CD4-positive, alpha-beta T cell (primary cell): ENCODE measurements at regions not wholly inside any gene's neighbourhood (a gene's known extent, or its start where the extent isn't known, plus 50 kb on each side); places are given as distances from the start of the nearest gene placed in this dataset.

Source experiments
- ATAC-seq: fragments of 200-7000 bp; cut with Tn5 transposase; one replicate; pipeline ENCODE4 v1.10.0; 2022; ENCODE audit warnings: mild to moderate bottlenecking; ENCODE audit not compliant: poor library complexity
- CTCF ChIA-PET: fragments of 350-600 bp; sonication (Branson Sonifier 250); formaldehyde crosslinking; loops from one replicate; lab custom pipeline; 2021; ENCODE audit warnings: antibody characterized with exemption, inconsistent platforms; lab: Charles Lee
- POLR2A ChIA-PET: fragments of 350-600 bp; sonication (Branson Sonifier 250); formaldehyde crosslinking; loops from one replicate; lab custom pipeline; 2021; ENCODE audit warnings: antibody characterized with exemption, inconsistent platforms; lab: Charles Lee
- DNase-seq, 14 experiments: peaks; one replicate each; pipeline ENCODE4 v3.0.0-alpha.2; 2013 to 2020; ENCODE audit warnings: mixed read lengths in 2 of 14
- H3K27ac ChIP-seq, 2 donors: one replicate each; pipeline versions ENCODE4 v1.5.1 to v1.7.0; 2013; ENCODE audit warnings: low read length in 2 of 2, low read depth in 1 of 2, mild to moderate bottlenecking in 1 of 2
- H3K27me3 ChIP-seq, 2 experiments: 1 replicate in 1 of 2; 2 replicates in 1 of 2; pipeline versions ENCODE4 v1.6.1 to v1.7.0; 2013; ENCODE audit warnings: low read length in 2 of 2, control low read depth in 1 of 2, mild to moderate bottlenecking in 1 of 2, moderate library complexity in 1 of 2; ENCODE audit not compliant: insufficient read depth in 2 of 2, control insufficient read depth in 1 of 2
- H3K36me3 ChIP-seq: one replicate; pipeline ENCODE4 v1.6.1; 2013; ENCODE audit warnings: low read length, control low read depth; ENCODE audit not compliant: insufficient read depth
- H3K4me1 ChIP-seq: one replicate; pipeline ENCODE4 v1.6.1; 2013; ENCODE audit warnings: low read length, control low read depth; ENCODE audit not compliant: insufficient read depth
- H3K4me3 ChIP-seq: one replicate; pipeline ENCODE4 v1.5.1; 2013; ENCODE audit warnings: mild to moderate bottlenecking, low read length, moderate library complexity
- H3K9me3 ChIP-seq, 2 experiments: 1 replicate in 1 of 2; 2 replicates in 1 of 2; pipeline versions ENCODE4 v1.6.1 to v1.7.0; 2013; ENCODE audit warnings: low read length in 2 of 2, mild to moderate bottlenecking in 2 of 2, control low read depth in 1 of 2, moderate library complexity in 1 of 2; ENCODE audit not compliant: control insufficient read depth in 1 of 2, insufficient read depth in 1 of 2
- H3K27ac Mint-ChIP-seq: one replicate; pipeline ENCODE4 v1.8.0; 2020; ENCODE audit warnings: mixed read lengths
- H3K27me3 Mint-ChIP-seq: one replicate; pipeline ENCODE4 v1.8.0; 2021; ENCODE audit warnings: mixed read lengths
- H3K36me3 Mint-ChIP-seq: one replicate; pipeline ENCODE4 v1.8.0; 2021; ENCODE audit warnings: low read depth, mixed read lengths
- H3K4me1 Mint-ChIP-seq: one replicate; pipeline ENCODE4 v1.8.0; 2021; ENCODE audit warnings: low read depth, mixed read lengths
- H3K4me3 Mint-ChIP-seq: one replicate; pipeline ENCODE4 v1.8.0; 2020; ENCODE audit warnings: mild to moderate bottlenecking, mixed read lengths
- H3K9me3 Mint-ChIP-seq: one replicate; pipeline ENCODE4 v1.8.0; 2020; ENCODE audit warnings: mixed read lengths
- CTCF ChIP-seq: fragments of 200-600 bp; IDR thresholded peaks from one replicate; pipeline ENCODE4 v1.8.0; 2022; ENCODE audit warnings: antibody characterized with exemption, mild to moderate bottlenecking
- intact Hi-C, 2 experiments: fragments of 100-400 bp; cut with DNase I in 1 of 2; cut with micrococcal nuclease in 1 of 2; formaldehyde crosslinking; loops; one replicate each; pipeline versions ENCODE4 v1.15.1 to v1.9.0; 2023 to 2025; cut with DNase I, micrococcal nuclease

GRCh38 chr5:110179321-110179720 is 489.6 kb downstream of the MAN2A1 start:
- no peak overlapping the region for H3K4me3 ChIP-seq
- no peaks in the 10 kb centered on the region for H3K27me3 Mint-ChIP-seq
- no peaks in the 10 kb centered on the region for H3K36me3 Mint-ChIP-seq
- no peak overlapping the region for H3K4me3 Mint-ChIP-seq
- intact Hi-C loops: no loop called here
- CTCF ChIA-PET: no interaction called here
- ATAC-seq (no peak), DNase-seq (no peak)
- H3K9me3 ChIP-seq: peaks cover 0 to 5% of the 10 kb centered on the region in 2 experiments
- TF ChIP-seq CTCF: no peak
- H3K27ac Mint-ChIP-seq: no peak overlapping the region
- H3K36me3 ChIP-seq: no peaks in the 10 kb centered on the region
- H3K4me1 Mint-ChIP-seq: no peaks in the 10 kb centered on the region
- H3K27me3 ChIP-seq: no peaks in the 10 kb centered on the region
- peaks cover 7% of the 10 kb centered on the region for H3K9me3 Mint-ChIP-seq
- POLR2A ChIA-PET: no interaction called here
- H3K27ac ChIP-seq: no peak overlapping the region
- no peaks in the 10 kb centered on the region for H3K4me1 ChIP-seq

- CTCF ChIA-PET: no interaction called here
- Mint-ChIP-seq H3K27ac (no peak overlapping the region), H3K36me3 (no peaks in the 10 kb centered on the region), H3K9me3 (peaks cover 2% of the 10 kb centered on the region), H3K4me3 (no peak overlapping the region), H3K27me3 (no peaks in the 10 kb centered on the region), H3K4me1 (no peaks in the 10 kb centered on the region)
- DNase-seq (no peak), ATAC-seq (no peak)
- Histone ChIP-seq H3K9me3 (peaks cover 0 to 8% of the 10 kb centered on the region in 2 experiments), H3K4me1 (no peaks in the 10 kb centered on the region), H3K27me3 (no peaks in the 10 kb centered on the region), H3K36me3 (no peaks in the 10 kb centered on the region), H3K4me3 (no peak overlapping the region), H3K27ac (no peak overlapping the region)
- POLR2A ChIA-PET: no interaction called here
- no peak for TF ChIP-seq CTCF
- intact Hi-C loops: no loop called here
Observed at GRCh38 chr5:110194191-110194590, 504.5 kb downstream of the MAN2A1 start.

GRCh38 chr5:110195288-110195687 is 505.6 kb downstream of the MAN2A1 start:
- intact Hi-C loops: no loop called here
- TF ChIP-seq CTCF: no peak
- Mint-ChIP-seq H3K27me3 (no peaks in the 10 kb centered on the region), H3K4me3 (no peak overlapping the region), H3K9me3 (peaks cover 2% of the 10 kb centered on the region), H3K36me3 (no peaks in the 10 kb centered on the region), H3K4me1 (no peaks in the 10 kb centered on the region), H3K27ac (no peak overlapping the region)
- CTCF ChIA-PET: no interaction called here
- Histone ChIP-seq H3K27me3 (no peaks in the 10 kb centered on the region), H3K27ac (no peak overlapping the region), H3K4me1 (no peaks in the 10 kb centered on the region), H3K4me3 (no peak overlapping the region), H3K9me3 (peaks cover 0 to 8% of the 10 kb centered on the region in 2 experiments), H3K36me3 (no peaks in the 10 kb centered on the region)
- POLR2A ChIA-PET: no interaction called here
- ATAC-seq (no peak), DNase-seq (no peak)
